CD4-positive, alpha-beta memory T cell (primary cell): ENCODE measurements at regions not wholly inside any gene's neighbourhood (a gene's known extent, or its start where the extent isn't known, plus 50 kb on each side); places are given as distances from the start of the nearest gene placed in this dataset.

ENCODE experiments used
- CTCF ChIA-PET: fragments of 350-600 bp; sonication (Branson Sonifier 250); formaldehyde crosslinking; loops from one replicate; lab custom pipeline; 2021; ENCODE audit warnings: inconsistent platforms; ENCODE audit not compliant: partially characterized antibody; lab: Charles Lee
- POLR2A ChIA-PET: fragments of 350-600 bp; sonication (Branson Sonifier 250); formaldehyde crosslinking; loops from one replicate; lab custom pipeline; 2021; ENCODE audit not compliant: partially characterized antibody; lab: Charles Lee
- DNase-seq, 5 donors: peaks; one replicate each; pipeline versions ENCODE4 v3.0.0 to v3.0.0-alpha.2; 2020 to 2022; ENCODE audit warnings: mixed read lengths in 1 of 5
- H3K27ac ChIP-seq: one replicate; pipeline ENCODE4 v1.7.0; 2013; ENCODE audit warnings: low read depth, low read length
- H3K27me3 ChIP-seq: 2 replicates; pipeline ENCODE4 v1.7.0; 2013; ENCODE audit warnings: mild to moderate bottlenecking, low read length, moderate library complexity; ENCODE audit not compliant: insufficient read depth
- H3K36me3 ChIP-seq: 2 replicates; pipeline ENCODE4 v1.7.0; 2013; ENCODE audit warnings: mild to moderate bottlenecking, low read length, moderate library complexity; ENCODE audit not compliant: insufficient read depth
- H3K4me1 ChIP-seq: 2 replicates; pipeline ENCODE4 v1.7.0; 2013; ENCODE audit warnings: mild to moderate bottlenecking, low read length, moderate library complexity; ENCODE audit not compliant: insufficient read depth
- H3K4me3 ChIP-seq, 2 donors: one replicate each; pipeline ENCODE4 v1.7.0; 2013; ENCODE audit warnings: low read length in 2 of 2, mild to moderate bottlenecking in 1 of 2
- H3K9me3 ChIP-seq, 2 donors: one replicate each; pipeline ENCODE4 v1.7.0; 2013; ENCODE audit warnings: low read length in 2 of 2, control low read depth in 1 of 2; ENCODE audit not compliant: control insufficient read depth in 1 of 2
- H3K27ac Mint-ChIP-seq, 7 donors: one replicate each; pipeline ENCODE4 v1.8.0; 2020 to 2021; ENCODE audit warnings: mixed read lengths in 7 of 7, mild to moderate bottlenecking in 6 of 7, inconsistent platforms in 3 of 7, moderate library complexity in 3 of 7
- H3K27me3 Mint-ChIP-seq, 2 donors: one replicate each; pipeline ENCODE4 v1.8.0; 2020 to 2021; ENCODE audit warnings: mixed read lengths in 2 of 2
- H3K36me3 Mint-ChIP-seq, 2 donors: one replicate each; pipeline ENCODE4 v1.8.0; 2020 to 2021; ENCODE audit warnings: mixed read lengths in 2 of 2, inconsistent platforms in 1 of 2, mild to moderate bottlenecking in 1 of 2
- H3K4me1 Mint-ChIP-seq, 4 donors: one replicate each; pipeline ENCODE4 v1.8.0; 2020 to 2021; ENCODE audit warnings: mixed read lengths in 4 of 4, mild to moderate bottlenecking in 1 of 4
- H3K4me3 Mint-ChIP-seq, 8 donors: one replicate each; pipeline ENCODE4 v1.8.0; 2020 to 2021; ENCODE audit warnings: mixed read lengths in 8 of 8, mild to moderate bottlenecking in 7 of 8, moderate library complexity in 6 of 8, inconsistent platforms in 3 of 8
- H3K9me3 Mint-ChIP-seq, 8 donors: one replicate each; pipeline ENCODE4 v1.8.0; 2020 to 2021; ENCODE audit warnings: mixed read lengths in 8 of 8, mild to moderate bottlenecking in 5 of 8, inconsistent platforms in 3 of 8, moderate library complexity in 1 of 8
- intact Hi-C: fragments of 100-400 bp; cut with micrococcal nuclease; formaldehyde crosslinking; loops from one replicate; pipeline ENCODE4 v1.15.1; 2023

- Mint-ChIP-seq H3K9me3 (no peaks in the 10 kb centered on the region), H3K4me1 (peaks cover 5 to 11% (median 8%) of the 10 kb centered on the region in 4 donors), H3K27me3 (no peaks in the 10 kb centered on the region), H3K27ac (peak overlapping the region in 1 of 7 donors; percentile 25), H3K4me3 (no peak overlapping the region), H3K36me3 (no peaks in the 10 kb centered on the region)
- ChIA-PET POLR2A (no interaction called here), CTCF (interaction anchor here (1.0 to 2.3 kb wide), 2 partner anchors 11 to 44 kb away, joined by 3 to 6 read pairs; no protein-coding TSS in a partner anchor)
- Histone ChIP-seq H3K36me3 (no peaks in the 10 kb centered on the region), H3K4me3 (no peak overlapping the region), H3K9me3 (no peaks in the 10 kb centered on the region), H3K27ac (no peak overlapping the region), H3K27me3 (no peaks in the 10 kb centered on the region), H3K4me1 (peaks cover 9% of the 10 kb centered on the region)
- DNase-seq: no peak
- intact Hi-C loops: no loop called here
These were observed 123.1 kb downstream of the OLIG3 start for GRCh38 chr6:137370871-137371633.

- DNase-seq: no peak
- H3K4me1 Mint-ChIP-seq: peaks cover 4 to 12% (median 8%) of the 10 kb centered on the region in 4 donors
These were observed 125.1 kb downstream of the OLIG3 start for GRCh38 chr6:137369136-137369535.

GRCh38 chr6:137365707-137366437 is 128.3 kb downstream of the OLIG3 start:
- intact Hi-C loops: no loop called here
- peaks cover 27 to 34% (median 31%) of the 10 kb centered on the region in 4 donors for H3K4me1 Mint-ChIP-seq
- CTCF ChIA-PET: interaction anchor here (2.0 kb wide), 1 partner anchor 24 kb away, joined by 6 read pairs; no protein-coding TSS in a partner anchor
- H3K4me3 Mint-ChIP-seq: no peak overlapping the region
- no peak overlapping the region for H3K27ac Mint-ChIP-seq
- DNase-seq: no peak
- H3K36me3 ChIP-seq: no peaks in the 10 kb centered on the region
- H3K9me3 Mint-ChIP-seq: no peaks in the 10 kb centered on the region
- no peaks in the 10 kb centered on the region for H3K9me3 ChIP-seq
- no peak overlapping the region for H3K4me3 ChIP-seq
- POLR2A ChIA-PET: no interaction called here
- peaks cover 27% of the 10 kb centered on the region for H3K4me1 ChIP-seq
- H3K27me3 Mint-ChIP-seq: no peaks in the 10 kb centered on the region
- no peaks in the 10 kb centered on the region for H3K36me3 Mint-ChIP-seq
- H3K27ac ChIP-seq: no peak overlapping the region
- H3K27me3 ChIP-seq: no peaks in the 10 kb centered on the region

More at GRCh38 chr6:137369136-137369535, 125.1 kb downstream of the OLIG3 start:
- ChIA-PET CTCF (interaction anchor here (0.5 to 1.7 kb wide), 5 partner anchors 25 to 633 kb away, joined by 3 to 7 read pairs (median 3); no protein-coding TSS in a partner anchor), POLR2A (interaction anchor here (1.6 to 1.8 kb wide), 2 partner anchors 18 to 46 kb away, joined by 3 to 5 read pairs; no protein-coding TSS in a partner anchor)
- Mint-ChIP-seq H3K27me3 (no peaks in the 10 kb centered on the region), H3K4me3 (no peak overlapping the region), H3K36me3 (no peaks in the 10 kb centered on the region), H3K27ac (no peak overlapping the region), H3K9me3 (no peaks in the 10 kb centered on the region)
- intact Hi-C loops: no loop called here
- no peak overlapping the region for H3K27ac ChIP-seq
- H3K9me3 ChIP-seq: no peaks in the 10 kb centered on the region
- H3K27me3 ChIP-seq: no peaks in the 10 kb centered on the region
- H3K36me3 ChIP-seq: no peaks in the 10 kb centered on the region
- no peak overlapping the region for H3K4me3 ChIP-seq
- H3K4me1 ChIP-seq: peaks cover 9% of the 10 kb centered on the region

GRCh38 chr6:137363805-137364138 is 130.4 kb downstream of the OLIG3 start:
- Histone ChIP-seq H3K9me3 (no peaks in the 10 kb centered on the region), H3K4me3 (no peak overlapping the region), H3K4me1 (peaks cover 27% of the 10 kb centered on the region), H3K27me3 (no peaks in the 10 kb centered on the region), H3K36me3 (no peaks in the 10 kb centered on the region), H3K27ac (no peak overlapping the region)
- no peaks in the 10 kb centered on the region for H3K9me3 Mint-ChIP-seq
- H3K27ac Mint-ChIP-seq: peak overlapping the region in 6 of 7 donors; percentile 12 to 90 (median 72)
- CTCF ChIA-PET: interaction anchor here (1.4 to 2.3 kb wide), 9 partner anchors 9 to 226 kb away, joined by 3 to 12 read pairs (median 5); no protein-coding TSS in a partner anchor
- peaks cover 26 to 38% (median 32%) of the 10 kb centered on the region in 4 donors for H3K4me1 Mint-ChIP-seq
- no peaks in the 10 kb centered on the region for H3K27me3 Mint-ChIP-seq
- POLR2A ChIA-PET: interaction anchor here (0.8 to 2.5 kb wide), 10 partner anchors 9 to 60 kb away, joined by 3 to 21 read pairs (median 6); no protein-coding TSS in a partner anchor
- intact Hi-C loops: loop anchor here (1.0 to 2.0 kb wide), 2 partner anchors 21 to 25 kb away; no protein-coding TSS in a partner anchor
- peak in 4 of 5 donors; percentile 62 to 74 (median 69) for DNase-seq
- H3K36me3 Mint-ChIP-seq: no peaks in the 10 kb centered on the region
- peak overlapping the region; percentile 7 to 77 (median 68) for H3K4me3 Mint-ChIP-seq

GRCh38 chr6:137362878-137363804 is 131.1 kb downstream of the OLIG3 start:
- Histone ChIP-seq H3K27ac (no peak overlapping the region), H3K36me3 (no peaks in the 10 kb centered on the region), H3K27me3 (no peaks in the 10 kb centered on the region), H3K4me3 (no peak overlapping the region), H3K4me1 (peaks cover 27% of the 10 kb centered on the region), H3K9me3 (no peaks in the 10 kb centered on the region)
- ChIA-PET POLR2A (interaction anchor here (0.8 to 2.5 kb wide), 10 partner anchors 9 to 61 kb away, joined by 3 to 21 read pairs (median 6); no protein-coding TSS in a partner anchor), CTCF (interaction anchor here (0.8 to 2.3 kb wide), 11 partner anchors 10 to 227 kb away, joined by 3 to 12 read pairs (median 5); no protein-coding TSS in a partner anchor)
- intact Hi-C loops: loop anchor here (1.0 to 2.0 kb wide), 2 partner anchors 21 to 26 kb away; no protein-coding TSS in a partner anchor
- Mint-ChIP-seq H3K4me1 (peaks cover 24 to 40% (median 32%) of the 10 kb centered on the region in 4 donors), H3K27me3 (no peaks in the 10 kb centered on the region), H3K9me3 (no peaks in the 10 kb centered on the region), H3K36me3 (no peaks in the 10 kb centered on the region), H3K27ac (peak overlapping the region; percentile 12 to 90 (median 69)), H3K4me3 (peak overlapping the region; percentile 42 to 77 (median 68))
- peak in 1 of 5 donors; percentile 8 for DNase-seq

GRCh38 chr6:137361701-137362100 is 132.5 kb downstream of the OLIG3 start:
- Mint-ChIP-seq H3K4me3 (no peak overlapping the region), H3K27me3 (no peaks in the 10 kb centered on the region), H3K9me3 (no peaks in the 10 kb centered on the region), H3K27ac (peak overlapping the region in 1 of 7 donors; percentile 47), H3K4me1 (peaks cover 22 to 42% (median 31%) of the 10 kb centered on the region in 4 donors), H3K36me3 (no peaks in the 10 kb centered on the region)
- no peak overlapping the region for H3K27ac ChIP-seq
- DNase-seq: no peak
- no peak overlapping the region for H3K4me3 ChIP-seq
- ChIA-PET CTCF (interaction anchor here (1.0 to 7.2 kb wide), 6 partner anchors 16 to 228 kb away, joined by 3 to 26 read pairs (median 4); no protein-coding TSS in a partner anchor), POLR2A (interaction anchor here (1.3 to 1.7 kb wide), 2 partner anchors 15 to 54 kb away, joined by 3 to 4 read pairs; no protein-coding TSS in a partner anchor)
- H3K4me1 ChIP-seq: peaks cover 27% of the 10 kb centered on the region
- H3K36me3 ChIP-seq: no peaks in the 10 kb centered on the region
- intact Hi-C loops: loop anchor here (2.0 kb wide), 1 partner anchor 27 kb away; no protein-coding TSS in a partner anchor
- H3K9me3 ChIP-seq: no peaks in the 10 kb centered on the region
- no peaks in the 10 kb centered on the region for H3K27me3 ChIP-seq
